ENCODE measurements at regions not wholly inside any gene's neighbourhood (a gene's known extent, or its start where the extent isn't known, plus 50 kb on each side); places are given as distances from the start of the nearest gene placed in this dataset.
A peak's percentile ranks its signal among the peaks of the same experiment; 100 is the strongest.
"Not testable (repeated sequence)": the region's sequence is repeated elsewhere in the genome, so short reads cannot be mapped to it uniquely, and the experiment has no call there.

DNA sequence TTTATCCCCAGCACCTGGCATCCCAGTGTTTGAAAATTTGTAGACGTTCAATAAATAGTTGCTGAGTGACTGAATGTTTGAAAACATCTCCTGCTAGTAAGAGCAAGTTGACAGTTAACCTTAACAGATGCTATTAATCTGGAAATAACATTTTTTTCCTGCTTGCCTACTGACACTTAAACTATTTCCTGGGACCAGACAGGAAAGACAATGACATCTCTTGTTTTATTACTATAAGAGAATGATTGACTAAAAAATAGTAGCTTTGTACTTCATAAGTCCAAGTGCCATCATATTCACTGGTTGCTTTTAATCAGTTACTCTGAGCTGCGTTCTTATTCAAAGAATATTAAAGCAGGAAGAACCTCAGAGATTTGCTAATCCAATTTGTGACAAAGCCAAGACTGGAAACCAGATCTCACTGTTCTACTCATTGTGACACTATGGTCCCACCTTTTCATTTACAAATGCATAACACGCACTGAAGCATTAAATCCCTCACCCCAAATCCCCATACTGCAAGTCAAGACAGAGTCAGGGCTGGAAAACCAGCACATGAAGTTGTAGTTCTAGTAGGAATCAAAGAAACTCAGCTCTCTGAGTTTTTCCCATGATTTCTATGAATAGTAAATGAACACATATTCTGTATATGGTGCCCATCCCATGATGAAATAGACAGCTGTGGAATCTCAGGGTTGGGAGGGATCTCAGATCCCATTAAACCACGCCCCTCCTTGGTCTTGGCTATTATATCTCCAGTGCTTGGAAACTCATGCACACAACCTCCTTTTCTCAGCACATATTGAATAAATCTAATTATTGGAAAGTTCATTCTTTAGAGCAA, 212.7 kb upstream of the P2RY1 start:
- DNase-seq, result peak; percentile 88

DNA sequence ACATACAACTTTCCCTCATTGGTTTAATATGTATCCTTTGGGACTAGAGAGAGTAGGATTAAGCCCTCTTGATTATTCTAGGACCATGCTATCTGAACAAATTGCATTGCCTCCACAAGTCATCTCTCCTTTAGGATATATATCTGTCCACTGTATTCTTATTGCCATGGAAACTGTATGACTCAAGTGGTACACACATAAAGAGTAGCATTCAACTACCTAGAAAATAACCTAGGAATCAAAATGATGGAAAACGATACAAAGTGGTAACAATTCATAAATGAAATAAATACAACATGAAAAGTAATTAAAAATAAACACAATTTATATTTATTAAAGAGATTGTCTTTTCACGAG, 212.1 kb upstream of the P2RY1 start:
- no peak for DNase-seq

DNA sequence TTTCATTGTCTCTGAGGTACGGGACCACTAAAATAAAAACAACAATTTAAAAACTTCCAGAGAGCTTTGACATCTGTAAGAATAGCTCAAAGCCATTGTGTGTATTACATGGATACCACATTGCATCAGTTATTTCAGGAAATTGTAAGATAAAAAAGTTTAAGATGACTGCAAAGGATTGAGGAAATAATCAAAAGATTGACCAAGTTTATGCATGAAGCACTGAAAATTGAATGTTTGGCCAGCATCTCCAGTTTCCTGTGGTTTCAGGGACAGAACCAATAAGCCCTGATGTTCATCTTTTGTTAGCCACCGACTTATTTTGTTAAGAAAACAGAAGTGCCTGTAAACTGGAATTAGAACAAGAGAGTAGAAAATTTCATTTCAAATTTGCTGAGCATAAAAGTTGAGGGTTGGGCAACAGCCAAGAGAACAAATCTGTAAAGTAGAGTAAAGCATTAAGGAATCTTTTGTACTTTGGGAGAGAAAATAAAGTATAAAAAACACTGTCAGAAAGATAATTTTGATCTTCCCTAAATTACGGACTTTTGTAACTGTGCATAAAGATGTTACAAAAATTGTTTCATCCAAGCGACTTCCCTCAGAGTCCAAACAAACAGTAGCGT, 211.5 kb upstream of the P2RY1 start:
- DNase-seq, result no peak

DNA sequence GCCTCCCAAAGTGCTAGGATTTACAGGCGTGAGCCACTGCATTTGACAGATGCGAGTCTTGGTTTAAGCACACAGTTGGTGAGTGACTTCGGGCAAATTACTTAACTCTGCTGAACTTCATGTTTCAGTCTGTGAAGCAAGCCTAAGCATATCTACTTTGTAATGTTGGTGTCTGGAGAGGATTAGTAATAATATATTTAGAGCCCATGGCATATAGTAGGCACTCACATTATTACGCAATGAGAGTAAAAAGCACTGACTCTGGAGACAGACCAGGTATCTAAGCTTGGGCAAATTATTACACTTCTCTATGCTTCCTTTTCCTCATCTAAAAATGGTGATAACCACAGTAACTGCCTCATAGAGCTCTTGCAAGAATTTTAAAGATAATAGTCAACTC, 208.7 kb upstream of the P2RY1 start:
- DNase-seq, result peak; percentile 13

DNA sequence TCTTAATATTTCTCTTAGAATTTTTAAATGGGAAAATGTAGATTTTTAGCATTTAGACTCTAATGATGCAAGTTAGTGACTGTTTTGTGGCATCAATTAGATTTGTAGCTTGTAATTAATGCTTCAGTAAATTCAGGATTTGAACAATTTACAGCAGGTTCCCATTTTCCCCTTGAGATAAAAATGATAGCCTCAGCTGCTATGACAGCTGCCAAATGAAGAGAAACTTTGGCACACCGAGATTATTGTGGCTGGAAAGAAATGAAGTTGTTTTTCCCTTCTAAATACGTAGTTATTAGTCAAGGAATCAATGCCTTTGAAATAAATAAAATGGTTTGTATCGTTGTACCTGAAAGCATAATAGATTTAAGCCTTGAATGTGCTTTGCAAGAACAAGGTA, 206.4 kb upstream of the P2RY1 start:
- no peak for DNase-seq

DNA sequence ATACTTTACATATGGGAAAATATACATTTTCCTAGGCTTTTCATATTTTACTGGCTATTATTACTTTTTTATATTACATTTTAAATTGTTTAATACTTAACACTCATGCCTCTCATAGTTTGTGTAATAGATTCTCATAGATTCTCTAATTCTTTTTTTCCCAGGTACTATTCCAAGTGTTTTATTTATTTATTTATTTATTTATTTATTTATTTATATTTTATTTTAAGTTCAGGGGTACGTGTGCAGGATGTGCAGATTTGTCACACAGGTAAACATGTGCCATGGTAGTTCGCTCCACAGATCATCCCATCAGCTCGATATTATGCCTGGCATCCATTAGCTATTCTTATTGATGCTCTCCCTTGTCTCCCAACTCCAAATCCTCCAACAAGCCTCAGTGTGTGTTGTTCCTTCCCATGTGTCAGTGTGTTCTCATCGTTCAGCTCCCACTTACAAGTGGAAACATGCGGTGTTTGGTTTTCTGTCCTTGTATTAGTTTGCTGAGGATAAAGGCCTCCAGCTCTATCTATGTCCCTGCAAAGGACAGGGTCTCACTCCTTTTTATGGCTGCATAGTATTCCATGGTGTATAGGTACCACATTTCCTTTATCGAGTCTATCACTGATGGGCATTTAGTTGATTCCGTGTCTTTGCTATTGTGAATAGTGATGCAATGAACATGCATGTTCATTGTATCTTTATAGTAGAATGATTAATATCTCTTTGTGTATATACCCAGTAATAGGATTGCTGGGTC, 205.4 kb upstream of the P2RY1 start:
- no peak for DNase-seq

DNA sequence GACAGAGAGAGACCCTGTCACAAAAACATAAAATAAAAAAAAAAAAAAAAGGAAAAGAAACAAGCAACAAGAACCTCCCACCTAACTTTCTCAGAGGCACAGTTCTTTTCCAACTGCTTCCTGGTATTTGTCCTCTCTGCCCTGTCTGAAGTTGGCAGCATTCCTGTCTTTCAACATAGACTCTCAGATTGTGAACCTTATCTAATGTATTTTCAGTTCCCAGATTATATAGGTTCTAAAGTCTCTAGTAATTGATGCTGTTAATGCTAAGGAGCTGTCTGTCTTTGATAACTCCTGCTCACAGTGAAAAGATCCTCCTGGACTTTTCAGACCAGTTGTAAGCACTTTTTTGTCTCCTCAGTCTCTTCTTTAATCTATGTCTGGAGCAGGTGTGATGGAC, 199.5 kb upstream of the P2RY1 start:
- DNase-seq, result no peak

DNA sequence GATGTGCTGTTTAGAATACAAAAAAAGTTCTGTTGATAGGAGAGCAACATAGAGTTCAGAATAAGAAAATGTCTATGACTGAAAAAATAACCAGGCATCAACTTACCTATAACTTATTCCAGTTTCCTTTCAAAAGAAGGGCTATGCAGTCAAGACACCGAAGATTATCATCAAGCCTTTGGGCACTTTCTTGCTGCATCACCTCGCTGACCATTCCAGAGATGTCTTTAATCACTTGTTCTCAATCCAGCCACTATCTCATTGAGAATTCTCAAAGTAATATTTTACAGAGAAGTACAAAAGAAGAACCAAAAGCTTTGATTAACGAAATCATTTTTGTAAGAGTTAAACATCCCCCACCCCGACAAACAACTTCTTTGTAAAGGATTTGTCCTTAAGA, 198.3 kb upstream of the P2RY1 start:
- DNase-seq, result no peak

DNA sequence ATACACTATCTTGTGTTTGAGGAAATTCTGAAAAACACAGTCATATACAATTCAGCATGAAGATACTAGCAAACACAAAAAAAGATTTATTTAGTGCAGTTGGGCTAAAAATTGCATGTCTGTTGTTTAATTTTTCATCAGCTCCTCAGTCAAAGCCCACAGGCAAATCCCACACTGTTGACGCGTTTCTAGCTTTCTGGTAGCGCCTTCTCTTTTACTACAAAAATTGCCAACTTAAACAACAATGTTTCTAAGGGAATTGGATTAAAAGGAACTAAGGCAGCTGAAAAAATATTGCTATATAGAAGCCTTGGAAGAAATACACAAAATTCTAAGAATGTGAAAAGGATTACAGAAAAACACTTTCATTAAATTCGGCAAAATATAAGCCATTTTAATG, 196.7 kb upstream of the P2RY1 start:
- no peak for DNase-seq

DNA sequence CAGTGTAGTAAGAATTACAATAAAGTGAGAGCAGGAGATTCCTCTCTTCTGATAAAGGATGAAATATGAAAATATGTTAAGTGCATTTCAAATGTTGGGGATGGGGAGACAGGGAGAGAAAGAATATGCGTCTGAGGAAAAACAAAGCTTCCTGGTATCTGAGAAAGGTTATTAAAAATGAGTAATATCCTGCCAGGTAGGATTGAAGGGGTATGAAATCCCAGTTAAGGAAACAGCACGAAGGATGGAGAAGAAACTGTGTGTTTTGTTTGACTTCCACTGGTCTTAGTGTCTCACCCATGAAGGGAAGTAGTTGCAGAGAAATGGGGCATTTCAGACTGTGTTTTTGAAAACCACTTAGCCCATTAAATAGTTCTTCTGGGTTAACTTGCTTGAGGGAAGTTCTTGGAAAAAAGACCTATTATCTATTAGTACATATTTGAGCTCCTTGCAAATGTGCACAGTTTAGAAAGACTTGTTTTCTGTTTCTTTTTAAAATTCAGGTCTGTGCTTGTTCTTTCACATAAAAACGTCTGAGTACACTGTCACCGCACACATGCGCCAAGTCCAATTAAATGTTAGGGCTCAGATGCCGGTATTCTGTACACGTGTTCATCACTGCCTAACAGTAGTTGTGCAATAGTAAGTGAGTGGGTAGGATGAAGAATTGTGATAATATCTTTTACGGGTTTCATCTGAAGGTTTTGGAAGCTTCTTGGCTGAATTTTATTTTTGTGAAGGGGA, 196.1 kb upstream of the P2RY1 start:
- DNase-seq, result peak; percentile 22

DNA sequence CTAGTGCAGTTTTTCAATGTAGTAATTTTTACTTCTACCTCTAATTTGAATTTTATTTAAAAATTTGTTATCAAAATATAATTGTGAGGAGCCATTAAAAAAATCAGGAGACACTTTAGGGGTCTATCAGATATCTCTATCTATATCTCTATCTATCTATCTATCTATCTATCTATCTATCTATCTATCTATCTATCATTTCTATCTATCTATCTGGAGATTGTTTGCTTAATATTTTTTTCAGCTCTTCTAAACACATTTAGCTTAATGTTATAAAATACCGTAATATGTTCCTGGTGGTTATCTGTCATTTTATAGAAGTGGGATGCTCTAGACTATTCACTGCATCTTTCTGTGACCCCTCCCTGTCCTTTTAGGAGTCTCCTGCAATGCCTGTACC, 193.7 kb upstream of the P2RY1 start:
- no peak for DNase-seq

DNA sequence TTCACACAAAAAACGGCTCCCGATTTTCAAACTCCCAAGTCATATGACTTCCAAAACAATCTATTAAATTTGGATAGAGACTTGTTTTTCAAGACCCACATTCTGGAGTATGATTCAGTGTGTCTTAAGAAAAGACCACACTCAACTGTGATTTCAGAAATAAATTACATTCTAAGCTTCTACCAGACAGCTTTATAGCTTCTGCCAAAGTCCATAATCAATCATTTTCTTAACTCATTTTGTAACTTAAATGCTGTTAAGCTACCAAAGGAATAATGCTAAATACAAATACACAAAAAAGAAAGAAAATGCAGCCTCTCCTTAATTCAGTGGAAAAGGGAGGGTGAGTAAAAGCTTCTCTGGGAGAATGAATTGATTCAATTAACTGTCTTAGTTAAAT, 192.3 kb upstream of the P2RY1 start:
- DNase-seq, result peak; percentile 89

DNA sequence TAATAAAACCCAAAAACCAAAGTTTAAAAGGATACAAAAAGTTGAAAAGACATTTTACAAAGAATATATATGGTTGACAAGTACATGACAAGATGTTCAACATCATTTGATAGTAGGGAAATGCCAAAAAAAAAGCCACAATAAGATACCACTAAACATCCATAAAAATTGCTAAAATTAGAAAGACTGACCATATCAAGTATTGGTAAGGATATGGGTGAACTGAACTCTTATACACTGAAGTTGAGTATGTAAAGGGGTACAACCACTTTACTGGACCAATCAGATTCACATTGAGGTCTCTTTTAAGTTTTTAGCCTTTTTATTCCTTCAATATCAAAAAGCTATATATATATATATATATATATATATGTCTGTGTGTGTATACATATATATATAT, 190.5 kb upstream of the P2RY1 start:
- no peak for DNase-seq

DNA sequence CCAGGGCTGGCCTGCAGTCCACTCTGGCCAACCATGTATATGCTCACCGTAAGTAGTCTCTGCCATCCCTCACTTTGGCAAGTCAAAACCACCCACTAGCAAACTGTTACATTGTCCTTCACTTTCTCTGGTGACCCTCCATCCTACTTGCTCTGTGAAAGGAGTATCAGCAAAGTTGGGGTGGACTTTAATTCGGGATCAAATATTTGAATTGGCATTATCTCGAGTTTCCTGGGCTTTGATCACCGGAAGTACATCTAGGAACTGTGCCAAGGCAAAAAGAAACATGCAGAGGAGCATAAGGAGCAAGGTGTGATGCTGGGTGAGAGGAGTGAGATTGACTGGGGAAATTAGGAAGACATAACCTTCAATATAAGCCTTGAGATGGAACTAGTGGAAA, 188.9 kb upstream of the P2RY1 start:
- DNase-seq, result no peak

DNA sequence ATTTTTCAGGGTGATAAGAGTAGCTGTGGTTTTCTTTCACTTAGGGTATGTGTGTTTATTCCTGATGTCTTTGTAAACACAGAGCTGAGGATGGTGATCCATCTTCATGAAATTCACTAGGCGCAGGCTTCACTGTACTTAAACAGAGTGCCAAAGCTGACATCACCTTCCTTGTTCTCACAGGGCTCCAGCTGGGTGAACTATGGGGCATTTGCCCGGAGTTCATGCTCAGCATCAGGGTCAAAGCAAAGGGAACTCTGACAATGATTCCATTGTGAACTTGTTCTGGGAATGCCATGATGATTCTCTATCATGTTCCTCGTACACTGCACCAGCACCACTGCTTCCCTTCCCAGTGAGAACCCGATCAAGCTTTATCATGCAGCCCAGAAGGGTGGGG, 184.8 kb upstream of the P2RY1 start:
- DNase-seq, result no peak

DNA sequence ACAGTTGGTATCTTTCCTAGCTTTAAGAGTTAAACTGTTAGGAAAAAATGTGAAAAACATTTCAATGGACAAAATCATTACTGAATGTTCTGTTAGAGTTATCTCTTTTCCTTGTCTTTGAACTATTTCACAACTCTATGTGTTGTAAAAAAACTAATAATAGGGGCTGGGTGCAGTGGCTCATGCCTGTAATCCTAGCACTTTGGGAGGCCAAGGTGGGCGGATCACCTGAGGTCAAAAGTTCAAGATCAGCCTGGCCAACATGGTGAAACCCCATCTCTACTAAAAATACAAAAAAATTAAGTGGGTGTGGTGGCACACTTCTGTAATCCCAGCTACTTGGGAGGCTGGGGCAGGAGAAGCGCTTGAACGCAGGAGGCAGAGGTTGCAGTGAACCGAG, 184.0 kb upstream of the P2RY1 start:
- DNase-seq, result not testable (repeated sequence)

DNA sequence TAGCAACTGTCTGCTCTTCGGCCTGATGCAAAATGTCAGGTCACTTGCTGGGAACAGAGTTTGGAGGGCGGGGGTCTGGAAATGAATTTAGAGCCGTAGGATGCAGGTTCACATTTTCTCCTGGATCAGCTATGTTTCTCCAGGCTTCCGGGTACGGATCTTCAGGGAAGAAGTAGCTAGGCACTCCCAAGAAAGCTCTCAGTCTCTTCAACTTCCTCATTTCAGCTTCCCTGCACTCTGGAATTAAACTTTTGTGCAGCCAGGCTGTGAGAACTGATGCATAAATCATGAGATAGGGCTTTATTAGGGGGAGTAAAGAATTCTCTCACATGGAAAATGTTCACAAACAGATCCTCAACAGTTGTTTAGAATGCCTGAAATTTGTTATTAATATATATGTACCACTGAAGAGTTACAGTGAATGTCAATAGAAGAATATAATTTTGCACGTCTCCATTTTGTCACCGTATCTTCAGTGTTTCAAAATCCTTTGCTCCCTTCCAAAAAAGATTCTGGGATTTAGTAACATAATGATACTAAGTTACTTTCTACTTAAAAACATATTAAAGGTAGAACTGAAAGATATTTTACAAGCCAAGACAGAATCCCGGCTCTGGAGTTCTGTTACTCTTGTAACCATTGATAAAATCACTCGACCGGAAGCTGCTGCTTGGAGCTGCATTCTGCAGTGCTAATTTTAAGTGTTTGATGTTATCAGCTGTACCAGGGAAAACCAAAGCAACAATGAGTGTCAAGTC, 178.5 kb upstream of the P2RY1 start:
- DNase-seq, result no peak

DNA sequence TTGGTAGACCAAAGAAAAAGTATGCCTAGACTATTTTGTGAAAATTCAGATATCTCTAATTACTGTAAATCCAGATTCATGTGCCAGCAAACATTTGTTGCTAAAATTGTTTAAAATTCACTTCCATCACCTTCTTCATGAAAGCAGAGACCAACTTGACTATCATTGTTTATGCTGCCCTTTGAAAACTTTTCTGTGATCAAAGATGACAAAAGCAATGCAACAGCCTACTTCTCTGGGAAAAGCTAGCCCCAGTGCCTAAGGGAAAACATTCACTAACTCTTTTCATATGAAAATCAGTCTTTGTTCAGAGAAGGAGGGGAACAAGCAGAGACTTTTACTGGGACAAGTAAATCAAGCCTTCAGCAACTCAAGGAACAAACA, 178.0 kb upstream of the P2RY1 start:
- no peak for DNase-seq

DNA sequence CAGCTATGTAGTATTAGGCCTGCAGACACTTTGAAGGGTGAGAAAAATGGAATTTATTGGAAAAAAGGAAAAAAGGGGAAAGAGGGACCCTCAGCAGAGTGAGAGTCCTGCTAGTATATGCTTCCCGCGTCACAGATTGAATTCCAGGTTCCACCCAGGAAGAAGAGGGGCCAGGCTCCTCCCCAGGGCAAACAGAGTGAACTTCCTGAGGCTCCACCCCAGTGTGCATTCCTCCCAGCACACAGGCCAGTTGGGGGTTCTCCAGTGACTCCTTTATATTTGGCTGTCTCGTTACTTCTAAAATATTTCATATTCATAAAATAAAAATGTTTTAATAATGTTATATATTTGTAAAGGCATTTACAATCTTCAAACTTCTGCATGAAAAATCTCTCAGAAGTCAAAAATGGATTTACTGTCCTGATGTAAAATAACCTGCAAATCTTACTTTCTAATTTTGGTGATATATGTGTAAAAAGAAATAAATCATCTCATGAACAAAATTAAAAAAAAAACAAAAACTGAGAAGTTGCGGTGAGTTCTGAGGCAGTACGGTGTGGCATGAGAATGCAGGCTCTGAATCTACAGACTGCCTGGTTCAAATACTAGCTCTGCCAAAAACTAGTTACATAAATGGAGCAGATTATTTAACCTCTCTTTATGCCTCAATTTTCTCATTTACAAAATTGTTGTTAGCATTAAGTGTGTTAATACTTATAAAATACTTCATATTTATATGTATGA, 175.8 kb upstream of the P2RY1 start:
- DNase-seq, result no peak

DNA sequence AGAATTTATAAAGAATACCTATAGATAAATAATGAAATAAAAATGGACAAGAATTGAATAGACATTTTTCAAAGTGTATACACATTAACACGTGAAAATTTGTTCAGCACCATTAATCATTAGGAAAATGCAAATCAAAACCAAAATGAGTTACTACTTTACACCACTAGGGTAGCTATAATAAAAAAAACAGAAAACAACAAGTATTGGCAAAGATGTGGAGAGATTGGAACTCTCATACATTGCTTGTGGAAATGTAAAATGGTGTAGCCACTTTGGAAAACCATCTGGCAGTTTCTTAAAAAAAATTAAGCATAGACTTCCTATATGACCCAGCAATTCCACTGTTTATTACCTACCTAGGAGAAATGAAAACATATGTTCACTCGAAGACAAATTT, 172.8 kb upstream of the P2RY1 start:
- DNase-seq, result no peak

DNA sequence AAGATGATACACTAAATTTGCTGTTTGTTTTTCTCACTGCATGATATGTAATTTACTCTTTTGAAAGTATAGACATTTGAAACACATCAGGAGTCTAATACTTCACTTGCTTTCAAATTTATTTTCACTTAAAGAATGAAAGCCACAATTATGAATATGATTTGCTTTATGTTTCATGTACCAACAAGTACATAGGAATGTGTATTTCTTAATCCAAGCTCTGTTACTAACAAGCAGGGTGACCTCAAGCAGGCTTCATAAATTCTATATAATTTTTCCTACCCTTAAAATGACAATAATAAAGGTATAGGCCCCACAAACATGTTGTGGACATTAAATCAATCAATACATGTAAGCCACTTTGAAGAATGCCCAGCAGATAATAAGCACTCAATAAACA, 170.2 kb upstream of the P2RY1 start:
- DNase-seq, result no peak

DNA sequence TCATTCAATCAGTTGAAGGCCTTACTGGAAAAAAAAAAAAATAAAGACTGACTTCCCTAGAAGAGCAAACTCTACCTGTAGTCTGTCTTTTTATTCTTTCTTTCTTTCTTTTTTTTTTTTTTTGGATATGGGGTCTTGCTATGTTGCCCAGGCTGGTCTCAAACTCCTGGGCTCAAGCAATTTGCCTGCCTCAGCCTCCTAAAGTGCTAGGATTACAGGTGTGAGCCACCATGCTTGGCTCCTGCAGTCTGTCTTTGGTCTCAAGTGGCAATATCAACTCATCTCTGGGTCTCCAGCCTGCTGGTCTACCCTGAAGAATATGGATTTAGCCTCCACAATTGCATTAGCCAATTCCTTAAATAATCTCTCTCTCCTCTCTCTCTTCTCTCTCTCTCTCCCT, 167.7 kb upstream of the P2RY1 start:
- DNase-seq, result peak; percentile 14
